Caco-2 (cell line): ENCODE measurements at regions not wholly inside any gene's neighbourhood (a gene's known extent, or its start where the extent isn't known, plus 50 kb on each side); places are given as distances from the start of the nearest gene placed in this dataset.

Experiments used
- BruUV-seq: library from RNA; stranded (reverse); fragments of 400-500 nt; replicated peaks from 2 replicates; lab custom pipeline; 2021; lab: Mats Ljungman, UMichigan
- CTCF ChIA-PET: fragments of 300-600 bp; sonication (Branson Sonifier 250); formaldehyde crosslinking; loops from one replicate; lab custom pipeline; 2022; ENCODE audit warnings: antibody characterized with exemption; lab: Charles Lee
- POLR2A ChIA-PET: fragments of 300-600 bp; sonication (Branson Sonifier 250); formaldehyde crosslinking; loops from one replicate; lab custom pipeline; 2022; ENCODE audit warnings: antibody characterized with exemption; lab: Charles Lee
- DNase-seq, 2 experiments: peaks; one replicate each; pipeline versions ENCODE4 v3.0.0 to v3.0.0-alpha.2; 2020 to 2022
- H3K27me3 ChIP-seq: replicated peaks from 2 replicates; pipeline ENCODE4 v1.6.0; 2011; ENCODE audit warnings: low read length; ENCODE audit not compliant: control insufficient read depth, insufficient read depth
- H3K36me3 ChIP-seq: 2 replicates; pipeline ENCODE4 v1.5.1; 2011; ENCODE audit warnings: low read length; ENCODE audit not compliant: control insufficient read depth, insufficient read depth
- H3K4me1 ChIP-seq: fragments of 250-450 bp; sonication (Bioruptor Pico); 2 replicates; pipeline ENCODE4 v1.5.1; 2020; ENCODE audit warnings: mild to moderate bottlenecking
- H3K4me3 ChIP-seq: 2 replicates; pipeline ENCODE4 v1.5.1; 2011; ENCODE audit warnings: low read depth, mild to moderate bottlenecking, control low read depth, low read length
- H3K9me3 ChIP-seq: fragments of 250-450 bp; sonication (Bioruptor Pico); 2 replicates; pipeline ENCODE4 v1.5.1; 2020; ENCODE audit warnings: mild to moderate bottlenecking, moderate library complexity
- H3K27ac Mint-ChIP-seq: one replicate; pipeline ENCODE4 v1.8.0; 2022; ENCODE audit warnings: mixed read lengths; ENCODE audit not compliant: unreplicated experiment
- H3K27me3 Mint-ChIP-seq: one replicate; pipeline ENCODE4 v1.8.0; 2022; ENCODE audit warnings: mixed read lengths; ENCODE audit not compliant: insufficient read depth, unreplicated experiment
- H3K36me3 Mint-ChIP-seq: one replicate; pipeline ENCODE4 v1.8.0; 2022; ENCODE audit warnings: mild to moderate bottlenecking, mixed read lengths; ENCODE audit not compliant: insufficient read depth, unreplicated experiment
- H3K4me1 Mint-ChIP-seq: one replicate; pipeline ENCODE4 v1.8.0; 2022; ENCODE audit warnings: low read depth, mixed read lengths; ENCODE audit not compliant: unreplicated experiment
- H3K4me3 Mint-ChIP-seq: one replicate; pipeline ENCODE4 v1.8.0; 2022; ENCODE audit warnings: mild to moderate bottlenecking, moderate library complexity, mixed read lengths; ENCODE audit not compliant: unreplicated experiment
- H3K9me3 Mint-ChIP-seq: one replicate; pipeline ENCODE4 v1.8.0; 2022; ENCODE audit warnings: mixed read lengths; ENCODE audit not compliant: unreplicated experiment
- CTCF ChIP-seq, 2 experiments: fragments of 200-600 bp in 1 of 2; IDR thresholded peaks; 1 replicate in 1 of 2; 2 replicates in 1 of 2; pipeline versions ENCODE4 v1.5.1 to v1.8.0; 2011 to 2022; ENCODE audit warnings: antibody characterized with exemption in 1 of 2, control low read depth in 1 of 2, inconsistent platforms in 1 of 2, low read depth in 1 of 2, low read length in 1 of 2, mild to moderate bottlenecking in 1 of 2, moderate library complexity in 1 of 2; ENCODE audit not compliant: insufficient read depth in 1 of 2, severe bottlenecking in 1 of 2, unreplicated experiment in 1 of 2
- intact Hi-C: fragments of 100-400 bp; cut with micrococcal nuclease; formaldehyde crosslinking; loops from one replicate; pipeline ENCODE4 v1.10.0; 2022; ENCODE audit not compliant: unreplicated experiment

- CTCF ChIA-PET: no interaction called here
- Mint-ChIP-seq H3K27ac (no peak overlapping the region), H3K36me3 (no peaks in the 10 kb centered on the region), H3K4me1 (no peaks in the 10 kb centered on the region), H3K27me3 (peaks cover 2% of the 10 kb centered on the region), H3K9me3 (no peaks in the 10 kb centered on the region), H3K4me3 (no peak overlapping the region)
- no peak for TF ChIP-seq CTCF (IDR thresholded peaks at IDR 0.05; ENCODE audit: insufficient read depth in 1 of 2, low read depth in 1 of 2, low read length in 1 of 2, severe bottlenecking in 1 of 2, unreplicated experiment in 1 of 2)
- Histone ChIP-seq H3K4me3 (no peak overlapping the region), H3K9me3 (no peaks in the 10 kb centered on the region), H3K36me3 (no peaks in the 10 kb centered on the region), H3K27me3 (peaks cover 1% of the 10 kb centered on the region), H3K4me1 (no peaks in the 10 kb centered on the region)
- intact Hi-C loops: no loop called here
- POLR2A ChIA-PET: no interaction called here
- BruUV-seq: no TSS peak
- DNase-seq: no peak
Measured at GRCh38 chr3:141814375-141814774, 51.2 kb downstream of the GRK7 start.

- Mint-ChIP-seq H3K36me3 (no peaks in the 10 kb centered on the region), H3K27ac (no peak overlapping the region), H3K4me3 (no peak overlapping the region), H3K4me1 (no peaks in the 10 kb centered on the region), H3K27me3 (peaks cover 2% of the 10 kb centered on the region), H3K9me3 (no peaks in the 10 kb centered on the region)
- DNase-seq: no peak
- Histone ChIP-seq H3K27me3 (peaks cover 1% of the 10 kb centered on the region), H3K9me3 (no peaks in the 10 kb centered on the region), H3K4me1 (no peaks in the 10 kb centered on the region), H3K36me3 (no peaks in the 10 kb centered on the region), H3K4me3 (no peak overlapping the region)
- BruUV-seq: no TSS peak
- POLR2A ChIA-PET: no interaction called here
- CTCF ChIA-PET: no interaction called here
- intact Hi-C loops: no loop called here
- no peak for TF ChIP-seq CTCF (IDR thresholded peaks at IDR 0.05; ENCODE audit: insufficient read depth in 1 of 2, low read depth in 1 of 2, low read length in 1 of 2, severe bottlenecking in 1 of 2, unreplicated experiment in 1 of 2)
Measured at GRCh38 chr3:141815667-141816066, 52.5 kb downstream of the GRK7 start.

GRCh38 chr3:141816958-141817357 is 53.8 kb downstream of the GRK7 start:
- intact Hi-C loops: no loop called here
- BruUV-seq: no TSS peak
- Histone ChIP-seq H3K4me1 (no peaks in the 10 kb centered on the region), H3K36me3 (no peaks in the 10 kb centered on the region), H3K27me3 (peaks cover 1% of the 10 kb centered on the region), H3K4me3 (no peak overlapping the region), H3K9me3 (no peaks in the 10 kb centered on the region)
- H3K9me3 Mint-ChIP-seq: no peaks in the 10 kb centered on the region
- POLR2A ChIA-PET: interaction anchor here (0.6 kb wide), 1 partner anchor 373 kb away, joined by 3 read pairs; no protein-coding TSS in a partner anchor
- H3K27me3 Mint-ChIP-seq: peaks cover 2% of the 10 kb centered on the region
- no peak overlapping the region for H3K4me3 Mint-ChIP-seq
- no peak for TF ChIP-seq CTCF (IDR thresholded peaks at IDR 0.05; ENCODE audit: insufficient read depth in 1 of 2, low read depth in 1 of 2, low read length in 1 of 2, severe bottlenecking in 1 of 2, unreplicated experiment in 1 of 2)
- H3K4me1 Mint-ChIP-seq: no peaks in the 10 kb centered on the region
- no peak overlapping the region for H3K27ac Mint-ChIP-seq
- CTCF ChIA-PET: no interaction called here
- no peak for DNase-seq
- no peaks in the 10 kb centered on the region for H3K36me3 Mint-ChIP-seq
